ENCODE measurements at regions not wholly inside any gene's neighbourhood (a gene's known extent, or its start where the extent isn't known, plus 50 kb on each side); places are given as distances from the start of the nearest gene placed in this dataset.

DNA sequence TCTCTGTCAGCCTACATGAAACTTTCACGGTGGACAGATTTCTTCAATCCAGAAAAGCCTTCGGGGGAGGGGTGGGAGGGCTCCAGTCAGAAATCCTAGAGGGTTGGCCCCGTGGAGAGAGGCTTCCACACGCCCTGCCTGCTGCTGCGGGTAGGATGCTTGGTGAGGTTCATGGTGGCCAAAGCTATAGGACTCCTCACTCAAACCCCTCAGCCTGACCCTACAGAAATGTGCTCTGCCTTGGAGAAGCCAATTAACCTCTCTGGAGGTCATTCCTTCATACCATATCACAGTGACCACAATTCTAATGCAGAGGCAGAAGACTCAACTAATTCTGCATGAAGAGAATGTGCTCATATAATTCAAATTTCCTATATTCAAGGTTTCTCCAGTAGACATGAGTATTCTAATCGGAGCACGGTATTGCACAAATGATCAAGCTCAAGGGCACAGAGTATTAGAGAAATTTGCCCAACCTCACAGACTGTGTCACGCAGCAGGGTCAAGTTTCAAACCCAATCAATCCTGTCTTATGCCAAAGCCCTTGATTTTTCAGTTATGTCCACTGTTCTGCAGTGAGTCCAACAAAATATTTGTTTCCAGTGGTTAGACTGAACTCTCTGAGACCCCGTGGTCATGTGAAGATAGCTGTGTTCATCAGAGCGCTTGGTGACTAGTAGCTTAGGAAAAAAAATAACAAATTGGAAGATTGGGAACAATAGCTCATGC, 104.8 kb downstream of the TOMM20 start:
- no peak overlapping the region for H3K4me3 Mint-ChIP-seq
- peaks cover 6% of the 10 kb centered on the region for H3K9me3 Mint-ChIP-seq
- H3K27ac Mint-ChIP-seq = no peak overlapping the region
- no peaks in the 10 kb centered on the region for H3K36me3 Mint-ChIP-seq (ENCODE audit: low read depth)
- DNase-seq = no peak
- peaks cover 28% of the 10 kb centered on the region for H3K4me1 Mint-ChIP-seq (ENCODE audit: low read depth)
- no peaks in the 10 kb centered on the region for H3K27me3 Mint-ChIP-seq (ENCODE audit: low read depth)
- CTCF ChIA-PET = interaction anchor here (0.6 to 1.0 kb wide), 2 partner anchors 40 to 524 kb away, joined by 3 read pairs; no protein-coding TSS in a partner anchor
- intact Hi-C loops (cut with micrococcal nuclease) = no loop called here

DNA sequence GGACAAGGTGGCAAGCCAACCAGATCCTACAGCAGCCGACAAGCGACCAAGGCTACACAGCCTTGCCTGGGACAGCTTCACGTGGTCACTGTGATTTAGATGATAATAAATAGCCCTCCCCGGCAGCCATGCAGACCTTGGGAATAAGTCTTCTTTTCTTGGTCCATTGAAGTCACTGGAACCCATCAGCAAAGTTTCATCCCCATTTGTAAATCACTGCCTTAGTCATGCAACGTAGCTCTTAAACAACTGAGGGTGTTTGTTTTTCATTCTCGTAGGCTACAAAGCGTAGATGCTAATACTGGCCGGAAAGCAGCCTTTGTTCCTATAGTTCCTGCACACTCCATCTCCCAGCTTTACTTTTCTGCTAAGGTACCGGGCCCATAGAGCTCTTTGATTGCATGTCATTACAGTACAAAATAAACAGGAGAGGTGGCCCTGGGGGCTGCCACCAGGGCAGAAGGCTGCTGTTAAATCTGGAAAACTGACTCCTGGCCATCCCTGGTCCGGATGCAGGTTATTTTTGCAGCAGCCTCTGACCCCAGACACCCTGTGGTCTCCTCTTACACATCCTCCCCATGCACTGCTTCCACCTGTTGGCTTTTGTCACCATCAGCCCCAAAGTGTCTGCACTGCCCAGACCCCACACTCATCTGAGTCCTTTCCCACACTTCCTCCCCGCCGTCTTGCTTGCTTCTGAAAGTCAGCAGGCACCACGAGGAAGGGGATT, 105.5 kb downstream of the TOMM20 start:
- intact Hi-C loops (cut with micrococcal nuclease) = no loop called here
- Mint-ChIP-seq H3K27ac (no peak overlapping the region), H3K4me1 (ENCODE audit: low read depth) (peaks cover 35% of the 10 kb centered on the region), H3K27me3 (ENCODE audit: low read depth) (no peaks in the 10 kb centered on the region), H3K4me3 (no peak overlapping the region), H3K9me3 (peaks cover 10% of the 10 kb centered on the region), H3K36me3 (ENCODE audit: low read depth) (peaks cover 3% of the 10 kb centered on the region)
- DNase-seq = peak; percentile 35
- CTCF ChIA-PET = interaction anchor here (1.2 kb wide), 1 partner anchor 425 kb away, joined by 6 read pairs; no protein-coding TSS in a partner anchor

DNA sequence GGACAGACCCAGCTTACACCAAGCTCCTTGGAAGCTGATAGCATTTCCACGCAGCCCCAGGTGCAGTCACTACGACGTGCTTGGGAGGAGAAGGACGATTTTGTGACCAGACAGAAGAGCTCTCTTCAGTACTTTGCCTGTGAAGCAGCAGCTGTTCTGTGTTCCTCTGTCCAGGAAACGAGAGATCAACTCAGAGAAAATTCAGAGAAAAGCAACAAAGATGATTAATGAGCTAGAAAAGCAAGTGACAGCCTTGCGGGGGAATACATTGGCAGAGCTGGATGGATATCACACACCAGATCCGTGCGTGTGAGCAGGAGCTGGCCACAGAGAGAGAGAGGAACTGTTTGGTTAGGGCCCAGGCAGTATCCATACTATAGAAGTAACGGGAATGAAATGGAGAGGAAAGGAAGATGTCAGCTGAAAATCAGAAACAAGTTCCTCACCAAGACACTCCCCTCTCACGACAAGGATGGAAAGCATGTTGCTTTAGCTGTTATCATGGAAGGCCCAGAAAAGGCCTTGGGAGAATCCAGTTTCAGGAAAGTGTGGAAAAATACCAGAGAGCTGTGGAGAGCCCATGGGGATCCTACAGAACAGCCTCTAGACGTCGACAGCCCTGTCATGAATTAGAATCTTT, 106.2 kb downstream of the TOMM20 start:
- H3K27ac Mint-ChIP-seq = no peak overlapping the region
- no peak overlapping the region for H3K4me3 Mint-ChIP-seq
- H3K4me1 Mint-ChIP-seq (ENCODE audit: low read depth) = peaks cover 42% of the 10 kb centered on the region
- H3K27me3 Mint-ChIP-seq (ENCODE audit: low read depth) = no peaks in the 10 kb centered on the region
- intact Hi-C loops (cut with micrococcal nuclease) = no loop called here
- H3K36me3 Mint-ChIP-seq (ENCODE audit: low read depth) = peaks cover 5% of the 10 kb centered on the region
- no peak for DNase-seq
- H3K9me3 Mint-ChIP-seq = peaks cover 13% of the 10 kb centered on the region
- CTCF ChIA-PET = interaction anchor here (1.2 kb wide), 1 partner anchor 424 kb away, joined by 6 read pairs; no protein-coding TSS in a partner anchor

DNA sequence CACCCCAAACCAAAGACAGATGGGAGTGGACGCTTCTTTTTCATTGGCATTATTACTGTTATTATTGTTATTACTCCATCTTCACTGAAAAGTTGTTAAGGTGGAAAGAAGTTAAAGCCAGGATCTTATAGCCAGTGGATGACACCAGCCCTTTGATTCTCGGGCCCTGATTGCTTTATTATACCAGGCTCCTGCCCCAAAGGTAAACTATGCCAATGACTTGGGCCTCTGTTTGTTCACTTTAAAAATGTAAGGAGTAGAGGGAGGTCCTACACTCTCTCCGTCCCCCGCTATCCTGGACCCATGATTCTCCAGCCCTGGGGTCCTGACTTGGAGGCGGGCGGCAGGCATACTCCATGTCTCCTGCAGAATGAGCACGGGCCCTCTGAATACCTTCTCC, 106.8 kb downstream of the TOMM20 start:
- CTCF ChIA-PET = no interaction called here
- H3K27ac Mint-ChIP-seq = no peak overlapping the region

DNA sequence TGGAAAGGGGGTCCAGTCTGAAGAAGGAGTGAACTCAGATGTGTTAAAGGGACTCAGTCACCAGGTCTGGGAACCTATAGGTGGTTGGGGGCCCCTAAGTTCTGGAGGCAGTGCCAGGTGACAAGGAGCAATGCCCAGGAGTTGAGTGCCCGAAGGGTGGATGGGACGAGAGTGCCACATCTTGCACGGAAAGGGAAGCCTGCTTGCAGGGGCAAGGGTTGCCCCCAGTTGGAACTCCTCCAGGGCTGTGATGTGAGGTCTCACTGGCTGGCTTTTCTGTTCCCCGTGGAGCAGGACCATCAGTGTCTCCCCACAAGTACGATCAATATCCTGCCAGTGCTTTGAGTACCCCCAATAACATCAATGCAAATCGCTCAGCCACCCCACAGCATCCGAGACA, 107.3 kb downstream of the TOMM20 start:
- Mint-ChIP-seq H3K4me1 (ENCODE audit: low read depth) (peaks cover 49% of the 10 kb centered on the region), H3K9me3 (peaks cover 8% of the 10 kb centered on the region), H3K27me3 (ENCODE audit: low read depth) (no peaks in the 10 kb centered on the region), H3K36me3 (ENCODE audit: low read depth) (peaks cover 5% of the 10 kb centered on the region), H3K4me3 (no peak overlapping the region), H3K27ac (no peak overlapping the region)
- DNase-seq = no peak
- CTCF ChIA-PET = no interaction called here
- intact Hi-C loops (cut with micrococcal nuclease) = no loop called here

More for the DNA sequence above, 106.8 kb downstream of the TOMM20 start:
- intact Hi-C loops (cut with micrococcal nuclease) = no loop called here
- Mint-ChIP-seq H3K4me1 (ENCODE audit: low read depth) (peaks cover 46% of the 10 kb centered on the region), H3K9me3 (peaks cover 8% of the 10 kb centered on the region), H3K36me3 (ENCODE audit: low read depth) (peaks cover 5% of the 10 kb centered on the region), H3K4me3 (no peak overlapping the region), H3K27me3 (ENCODE audit: low read depth) (no peaks in the 10 kb centered on the region)
- DNase-seq = no peak

DNA sequence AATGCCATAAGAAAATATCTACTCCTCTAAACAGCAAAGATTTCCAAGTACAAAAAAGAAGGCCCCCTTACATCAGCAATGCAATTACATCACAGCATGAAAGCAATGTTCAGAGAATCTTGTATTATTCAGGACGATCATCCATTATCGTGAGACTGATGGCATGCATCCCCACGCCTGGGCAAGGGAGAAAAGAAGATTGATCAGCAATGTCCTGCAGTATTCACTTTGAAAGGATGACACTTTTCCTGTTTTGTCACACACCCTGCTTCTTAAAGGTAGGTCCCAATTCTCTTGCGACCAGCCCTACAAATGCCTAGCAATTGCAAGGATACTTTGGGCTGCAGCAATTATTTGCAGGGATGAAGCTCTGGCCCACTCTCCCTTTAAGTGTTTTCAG, 108.7 kb downstream of the TOMM20 start:
- DNase-seq = peak; percentile 3
- intact Hi-C loops (cut with micrococcal nuclease) = loop anchor here (10.0 kb wide), 1 partner anchor 1265 kb away; the partner anchor contains the start of gene ERO1B
- peaks cover 8% of the 10 kb centered on the region for H3K9me3 Mint-ChIP-seq
- no peak overlapping the region for H3K4me3 Mint-ChIP-seq
- CTCF ChIA-PET = no interaction called here
- peak overlapping the region; percentile 5 for H3K27ac Mint-ChIP-seq
- no peaks in the 10 kb centered on the region for H3K27me3 Mint-ChIP-seq (ENCODE audit: low read depth)
- peaks cover 61% of the 10 kb centered on the region for H3K4me1 Mint-ChIP-seq (ENCODE audit: low read depth)
- peaks cover 6% of the 10 kb centered on the region for H3K36me3 Mint-ChIP-seq (ENCODE audit: low read depth)

DNA sequence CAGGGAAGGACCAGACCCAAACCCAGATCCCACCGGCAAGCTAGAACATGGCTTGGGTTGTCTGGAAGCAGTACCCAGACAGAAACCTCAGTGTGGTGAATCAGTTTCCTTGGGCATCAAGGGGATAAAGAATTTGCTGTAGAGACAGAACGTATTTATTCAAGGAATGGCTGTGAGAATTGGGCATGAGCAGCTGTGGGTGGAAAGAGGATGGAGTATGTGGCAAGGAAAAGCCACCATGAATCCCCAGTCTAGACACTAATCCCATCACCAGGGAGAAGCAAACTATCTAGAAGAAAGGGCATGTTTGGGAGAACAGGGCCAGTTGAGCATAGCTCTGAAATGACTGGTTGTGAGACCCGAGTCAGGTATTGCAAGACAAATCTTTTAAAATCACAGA, 109.2 kb downstream of the TOMM20 start:
- CTCF ChIA-PET = interaction anchor here (0.7 kb wide), 1 partner anchor 85 kb away, joined by 3 read pairs; no protein-coding TSS in a partner anchor
- Mint-ChIP-seq H3K27ac (no peak overlapping the region), H3K4me3 (no peak overlapping the region), H3K9me3 (peaks cover 8% of the 10 kb centered on the region), H3K4me1 (ENCODE audit: low read depth) (peaks cover 65% of the 10 kb centered on the region), H3K27me3 (ENCODE audit: low read depth) (no peaks in the 10 kb centered on the region), H3K36me3 (ENCODE audit: low read depth) (peaks cover 6% of the 10 kb centered on the region)
- intact Hi-C loops (cut with micrococcal nuclease) = loop anchor here (10.0 kb wide), 1 partner anchor 1265 kb away; the partner anchor contains the start of gene ERO1B
- DNase-seq = peak; percentile 2

DNA sequence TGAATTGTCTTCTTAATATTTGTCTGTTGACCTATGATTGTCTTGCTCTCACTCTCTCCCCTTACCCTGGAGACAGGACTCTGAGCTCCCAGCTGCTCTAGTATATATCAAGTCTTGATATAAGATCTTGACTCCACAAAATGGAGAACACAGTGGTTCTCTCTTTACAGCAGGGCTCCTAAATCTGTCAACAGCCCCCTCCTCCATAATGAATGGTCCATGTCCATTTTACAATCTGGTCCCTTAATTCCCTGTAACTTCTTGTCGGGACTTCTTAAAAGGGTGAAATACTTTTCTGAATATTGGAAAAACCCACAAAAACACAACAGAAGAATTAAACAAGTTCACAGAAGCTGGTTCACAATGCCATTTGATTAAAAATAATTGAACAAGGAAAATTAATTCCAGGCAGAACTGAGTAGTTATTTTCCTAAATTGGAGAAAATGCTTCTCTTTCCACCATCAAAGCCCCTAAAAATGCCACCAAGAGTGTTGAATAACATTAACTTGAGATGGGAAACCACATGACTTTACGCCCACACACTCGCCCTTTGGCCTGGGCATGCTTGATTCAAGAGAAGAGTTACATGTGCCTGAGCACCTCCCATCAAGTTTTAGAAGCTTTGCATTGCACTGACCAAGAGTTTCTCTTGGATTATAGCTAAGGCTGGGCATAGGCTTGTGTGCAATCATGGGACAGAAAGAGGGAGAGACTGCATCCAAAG, 109.8 kb downstream of the TOMM20 start:
- CTCF ChIA-PET = interaction anchor here (0.7 to 1.3 kb wide), 4 partner anchors 63 to 176 kb away, joined by 3 to 4 read pairs (median 3); no protein-coding TSS in a partner anchor
- Mint-ChIP-seq H3K27me3 (ENCODE audit: low read depth) (no peaks in the 10 kb centered on the region), H3K9me3 (peaks cover 8% of the 10 kb centered on the region), H3K4me3 (no peak overlapping the region), H3K36me3 (ENCODE audit: low read depth) (peaks cover 6% of the 10 kb centered on the region), H3K27ac (peak overlapping the region; percentile 35), H3K4me1 (ENCODE audit: low read depth) (peaks cover 70% of the 10 kb centered on the region)
- intact Hi-C loops (cut with micrococcal nuclease) = loop anchor here (10.0 kb wide), 1 partner anchor 1266 kb away; the partner anchor contains the start of gene ERO1B
- DNase-seq = peak; percentile 68

DNA sequence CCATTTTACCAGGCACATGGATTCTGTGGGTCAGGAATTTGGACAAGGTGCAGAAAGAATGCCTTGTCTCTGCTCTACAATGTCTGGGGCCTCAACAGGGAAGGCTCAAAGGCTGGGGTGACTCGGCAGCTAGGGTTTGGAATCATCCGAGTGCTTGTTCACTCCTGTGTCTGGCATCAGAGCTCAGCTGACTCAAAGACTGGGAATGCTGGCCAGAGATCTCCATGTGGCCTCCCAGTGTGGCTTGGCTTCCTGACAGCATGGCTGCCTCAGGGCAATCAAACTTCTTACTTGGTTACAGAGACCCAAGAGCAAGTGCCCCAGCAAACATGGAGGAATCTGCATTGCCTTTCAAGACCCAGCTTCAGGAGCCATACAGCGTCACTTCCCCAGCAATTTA, 110.5 kb downstream of the TOMM20 start:
- peak; percentile 4 for DNase-seq
- Mint-ChIP-seq H3K4me1 (ENCODE audit: low read depth) (peaks cover 70% of the 10 kb centered on the region), H3K36me3 (ENCODE audit: low read depth) (peaks cover 6% of the 10 kb centered on the region), H3K27ac (peak overlapping the region; percentile 63), H3K27me3 (ENCODE audit: low read depth) (no peaks in the 10 kb centered on the region), H3K9me3 (peaks cover 8% of the 10 kb centered on the region), H3K4me3 (no peak overlapping the region)
- CTCF ChIA-PET = interaction anchor here (0.8 to 1.3 kb wide), 3 partner anchors 64 to 175 kb away, joined by 3 to 4 read pairs (median 3); no protein-coding TSS in a partner anchor
- intact Hi-C loops (cut with micrococcal nuclease) = loop anchor here (10.0 kb wide), 1 partner anchor 1267 kb away; the partner anchor contains the start of gene ERO1B

DNA sequence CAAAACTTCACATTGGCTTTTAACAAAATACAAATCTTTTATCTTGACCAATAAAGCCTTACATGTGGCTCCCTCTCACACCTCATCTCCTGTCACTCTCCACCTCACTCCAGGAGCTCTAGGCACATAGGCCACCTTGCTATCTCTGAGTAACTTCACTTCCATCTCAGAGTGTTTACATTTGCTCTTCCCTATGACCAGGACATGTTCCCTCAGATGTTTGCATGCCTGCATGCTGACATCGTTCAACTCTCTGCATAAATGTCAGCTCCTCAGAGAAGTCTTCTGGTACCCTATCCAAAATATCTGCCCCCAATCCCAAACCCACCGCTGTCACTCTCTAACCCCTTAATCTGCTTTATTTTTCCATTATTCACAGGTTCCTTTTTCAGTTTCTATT, 110.9 kb downstream of the TOMM20 start:
- DNase-seq = peak; percentile 2
- intact Hi-C loops (cut with micrococcal nuclease) = loop anchor here (10.0 kb wide), 1 partner anchor 1267 kb away; the partner anchor contains the start of gene ERO1B
- peak overlapping the region; percentile 6 for H3K27ac Mint-ChIP-seq
- H3K4me3 Mint-ChIP-seq = no peak overlapping the region
- H3K27me3 Mint-ChIP-seq (ENCODE audit: low read depth) = no peaks in the 10 kb centered on the region
- CTCF ChIA-PET = interaction anchor here (1.3 kb wide), 1 partner anchor 65 kb away, joined by 3 read pairs; no protein-coding TSS in a partner anchor
- peaks cover 8% of the 10 kb centered on the region for H3K9me3 Mint-ChIP-seq
- H3K36me3 Mint-ChIP-seq (ENCODE audit: low read depth) = peaks cover 6% of the 10 kb centered on the region
- H3K4me1 Mint-ChIP-seq (ENCODE audit: low read depth) = peaks cover 73% of the 10 kb centered on the region

DNA sequence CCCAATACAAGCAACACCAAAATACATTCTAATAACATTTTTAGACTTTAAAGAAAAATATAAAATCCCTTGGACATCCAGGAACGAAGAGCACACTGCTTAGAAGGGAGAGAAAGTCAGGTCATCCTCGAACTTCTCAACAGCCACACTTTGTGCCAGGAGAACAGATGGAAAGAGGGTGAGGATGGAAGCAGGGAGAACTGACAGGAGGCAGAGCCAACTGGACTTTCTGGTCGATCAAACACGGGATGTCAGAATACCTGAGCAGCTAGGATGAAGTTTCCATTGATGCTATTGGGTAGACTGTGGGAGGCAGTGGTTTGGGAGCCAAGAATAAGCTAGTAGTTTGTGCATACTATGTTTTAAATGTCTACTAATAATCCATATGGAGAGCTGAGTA, 111.4 kb downstream of the TOMM20 start:
- CTCF ChIA-PET = interaction anchor here (1.3 kb wide), 1 partner anchor 65 kb away, joined by 3 read pairs; no protein-coding TSS in a partner anchor
- DNase-seq = no peak
- Mint-ChIP-seq H3K4me1 (ENCODE audit: low read depth) (peaks cover 74% of the 10 kb centered on the region), H3K4me3 (no peak overlapping the region), H3K36me3 (ENCODE audit: low read depth) (peaks cover 6% of the 10 kb centered on the region), H3K27me3 (ENCODE audit: low read depth) (no peaks in the 10 kb centered on the region), H3K27ac (peak overlapping the region; percentile 6), H3K9me3 (peaks cover 8% of the 10 kb centered on the region)
- intact Hi-C loops (cut with micrococcal nuclease) = loop anchor here (10.0 kb wide), 1 partner anchor 1268 kb away; the partner anchor contains the start of gene ERO1B

Data from activated naive CD4-positive, alpha-beta T cell treated with anti-CD3 and anti-CD28 coated beads for 36 hours (primary cell).